A549 (cell line): ENCODE measurements at regions not wholly inside any gene's neighbourhood (a gene's known extent, or its start where the extent isn't known, plus 50 kb on each side); places are given as distances from the start of the nearest gene placed in this dataset.

Source experiments
- EP300 ChIP-seq, 2 experiments: fragments of >200 bp; sonication (Bioruptor Twin); formaldehyde crosslinking; IDR thresholded peaks; 2 replicates in 1 of 2; 3 replicates in 1 of 2; pipeline ENCODE4 v1.6.1; 2016 to 2017
- MYC ChIP-seq: IDR thresholded peaks from 2 replicates; pipeline ENCODE4 v1.6.1; 2012; ENCODE audit warnings: mild to moderate bottlenecking, inconsistent platforms, low read length, improper control_type of control experiment, borderline replicate concordance
- NR3C1 ChIP-seq: fragments of >200 bp; sonication (Bioruptor Twin); formaldehyde crosslinking; IDR thresholded peaks from 3 replicates; pipeline ENCODE4 v1.6.1; 2017
- POLR2A ChIP-seq: IDR thresholded peaks from 2 replicates; pipeline ENCODE4 v1.6.1; 2012; ENCODE audit warnings: mild to moderate bottlenecking, low read length
- REST ChIP-seq: fragments of 200-600 bp; sonication (generic); IDR thresholded peaks from 2 replicates; pipeline ENCODE4 v1.6.1; 2016; ENCODE audit warnings: antibody characterized with exemption, mild to moderate bottlenecking, moderate library complexity
- SREBF2 ChIP-seq: fragments of 450-650 bp; IDR thresholded peaks from 2 replicates; pipeline ENCODE4 v1.6.1; 2014; ENCODE audit warnings: mild to moderate bottlenecking, moderate library complexity
- ZNF302 ChIP-seq: fragments of 250-450 bp; sonication (Bioruptor Pico); IDR thresholded peaks from 2 replicates; pipeline ENCODE4 v1.9.0; 2021; ENCODE audit warnings: inconsistent platforms, mild to moderate bottlenecking, moderate library complexity
- TF ChIP-seq, protein P1 (sequence below): fragments of >200 bp; sonication (Bioruptor Twin); formaldehyde crosslinking; IDR thresholded peaks from 3 replicates; pipeline ENCODE4 v1.5.1; 2016
- TF ChIP-seq, protein P2 (sequence below): IDR thresholded peaks from 2 replicates; pipeline ENCODE4 v1.6.1; 2012

DNA sequence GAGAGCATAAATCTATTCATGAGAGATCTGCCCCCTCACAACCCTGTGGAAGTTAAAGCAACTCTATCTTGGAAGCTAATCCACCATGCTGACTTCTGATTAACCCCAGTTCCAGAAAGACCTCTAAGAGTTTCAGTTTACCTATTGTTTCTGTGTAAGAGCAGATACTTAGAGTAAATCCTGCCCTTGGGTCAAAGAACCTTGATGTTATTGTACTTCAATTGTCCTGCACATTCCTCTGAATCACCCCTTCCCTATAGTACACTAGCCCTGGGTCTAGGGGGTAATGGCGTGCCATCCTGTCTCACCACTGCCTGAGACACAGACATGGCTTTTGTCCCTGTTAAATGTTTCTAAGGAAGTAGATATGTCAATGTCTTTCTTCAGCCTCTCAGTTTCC, 138.6 kb downstream of the CAAP1 start:
- TF ChIP-seq, protein P1, sequence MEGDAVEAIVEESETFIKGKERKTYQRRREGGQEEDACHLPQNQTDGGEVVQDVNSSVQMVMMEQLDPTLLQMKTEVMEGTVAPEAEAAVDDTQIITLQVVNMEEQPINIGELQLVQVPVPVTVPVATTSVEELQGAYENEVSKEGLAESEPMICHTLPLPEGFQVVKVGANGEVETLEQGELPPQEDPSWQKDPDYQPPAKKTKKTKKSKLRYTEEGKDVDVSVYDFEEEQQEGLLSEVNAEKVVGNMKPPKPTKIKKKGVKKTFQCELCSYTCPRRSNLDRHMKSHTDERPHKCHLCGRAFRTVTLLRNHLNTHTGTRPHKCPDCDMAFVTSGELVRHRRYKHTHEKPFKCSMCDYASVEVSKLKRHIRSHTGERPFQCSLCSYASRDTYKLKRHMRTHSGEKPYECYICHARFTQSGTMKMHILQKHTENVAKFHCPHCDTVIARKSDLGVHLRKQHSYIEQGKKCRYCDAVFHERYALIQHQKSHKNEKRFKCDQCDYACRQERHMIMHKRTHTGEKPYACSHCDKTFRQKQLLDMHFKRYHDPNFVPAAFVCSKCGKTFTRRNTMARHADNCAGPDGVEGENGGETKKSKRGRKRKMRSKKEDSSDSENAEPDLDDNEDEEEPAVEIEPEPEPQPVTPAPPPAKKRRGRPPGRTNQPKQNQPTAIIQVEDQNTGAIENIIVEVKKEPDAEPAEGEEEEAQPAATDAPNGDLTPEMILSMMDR = no peak
- TF ChIP-seq ZNF302 (CRISPR knock-in tag) (no peak), SREBF2 (no peak), EP300 (IDR thresholded peaks at IDR 0.05) (no peak), NR3C1 (no peak), MYC (no peak), POLR2A (no peak), REST (no peak)
- TF ChIP-seq, protein P2, sequence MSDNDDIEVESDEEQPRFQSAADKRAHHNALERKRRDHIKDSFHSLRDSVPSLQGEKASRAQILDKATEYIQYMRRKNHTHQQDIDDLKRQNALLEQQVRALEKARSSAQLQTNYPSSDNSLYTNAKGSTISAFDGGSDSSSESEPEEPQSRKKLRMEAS = no peak
